ENCODE measurements at regions not wholly inside any gene's neighbourhood (a gene's known extent, or its start where the extent isn't known, plus 50 kb on each side); places are given as distances from the start of the nearest gene placed in this dataset.

DNA sequence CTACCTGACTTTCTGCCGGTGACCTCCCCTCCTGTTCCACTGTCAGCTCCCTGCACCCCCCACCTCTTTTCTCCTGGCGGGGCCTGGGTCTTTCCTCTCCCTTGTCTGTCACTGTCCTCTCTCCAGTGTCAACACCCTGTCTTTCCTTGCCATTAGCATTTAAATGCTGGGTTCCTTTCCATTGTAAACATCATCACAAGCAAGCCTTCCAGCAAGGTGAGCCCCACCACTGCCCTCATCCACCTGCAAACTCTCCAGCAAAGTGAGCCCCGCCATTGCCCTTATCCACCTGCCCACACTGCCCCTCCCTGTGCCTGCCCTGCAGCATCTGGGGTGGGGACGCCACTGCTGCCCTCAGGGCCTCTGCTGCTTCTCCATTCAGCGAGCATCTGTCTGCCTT, 195.0 kb downstream of the ENGASE start:
- Histone ChIP-seq H3K79me2 (ENCODE audit: insufficient read depth, low read length) (no peaks in the 10 kb centered on the region), H3K27me3 (ENCODE audit: insufficient read depth, low read length) (peaks cover 29% of the 10 kb centered on the region; the same call in 1 of the 2 replicates), H3K9me3 (ENCODE audit: control insufficient read depth in 1 of 2, insufficient read depth in 1 of 2, low read depth in 1 of 2, low read length in 2 of 2) (no peaks in the 10 kb centered on the region), H3K36me3 (ENCODE audit: control insufficient read depth in 1 of 2, insufficient read depth in 2 of 2, low read length in 2 of 2) (no peaks in the 10 kb centered on the region), H3K9me2 (ENCODE audit: insufficient read depth) (no peaks in the 10 kb centered on the region), H3K9ac (ENCODE audit: low read length) (no peak overlapping the region), H3K4me2 (ENCODE audit: low read length) (no peak overlapping the region), H3K4me3 (replicated peaks in 1 of 2; ENCODE audit: low read depth in 1 of 2, low read length in 2 of 2) (no peak overlapping the region), H3K4me1 (ENCODE audit: control insufficient read depth in 1 of 2, insufficient read depth in 2 of 2, low read length in 2 of 2) (peaks cover 11 to 18% of the 10 kb centered on the region in 2 experiments), H2AFZ (ENCODE audit: low read depth, low read length, poor library complexity, severe bottlenecking) (no peak overlapping the region), H3K27ac (ENCODE audit: low read depth, low read length) (no peak overlapping the region), H4K20me1 (ENCODE audit: insufficient read depth) (no peaks in the 10 kb centered on the region)
- TF ChIP-seq EGR1 (IDR thresholded peaks at IDR 0.05; ENCODE audit: low read depth) (no peak), SRF (IDR thresholded peaks at IDR 0.05; ENCODE audit: low read depth) (no peak), YY1 (IDR thresholded peaks at IDR 0.05; ENCODE audit: extremely low read depth, insufficient replicate concordance, low read depth, low read length) (no peak), FOSL1 (IDR thresholded peaks at IDR 0.05; ENCODE audit: low read depth) (no peak), RAD21 (IDR thresholded peaks at IDR 0.05; ENCODE audit: low read depth) (no peak), JUND (IDR thresholded peaks at IDR 0.05) (no peak), SIN3A (IDR thresholded peaks at IDR 0.05; ENCODE audit: low read depth) (no peak), POLR2AphosphoS5 (IDR thresholded peaks at IDR 0.05; ENCODE audit: low read depth, low read length) (no peak), CEBPB (IDR thresholded peaks at IDR 0.05; ENCODE audit: low read depth) (no peak), POLR2A (IDR thresholded peaks at IDR 0.05; ENCODE audit: borderline replicate concordance, extremely low read depth, insufficient read depth, insufficient read length) (no peak), ELF1 (IDR thresholded peaks at IDR 0.05; ENCODE audit: borderline replicate concordance, low read depth) (no peak), ZFX (IDR thresholded peaks at IDR 0.05) (no peak), SP1 (IDR thresholded peaks at IDR 0.05; ENCODE audit: low read depth) (no peak), EZH2 (IDR thresholded peaks at IDR 0.05) (no peak)
- TF ChIP-seq, protein P1, sequence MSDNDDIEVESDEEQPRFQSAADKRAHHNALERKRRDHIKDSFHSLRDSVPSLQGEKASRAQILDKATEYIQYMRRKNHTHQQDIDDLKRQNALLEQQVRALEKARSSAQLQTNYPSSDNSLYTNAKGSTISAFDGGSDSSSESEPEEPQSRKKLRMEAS (IDR thresholded peaks at IDR 0.05) = no peak
- TF ChIP-seq, protein P2, sequence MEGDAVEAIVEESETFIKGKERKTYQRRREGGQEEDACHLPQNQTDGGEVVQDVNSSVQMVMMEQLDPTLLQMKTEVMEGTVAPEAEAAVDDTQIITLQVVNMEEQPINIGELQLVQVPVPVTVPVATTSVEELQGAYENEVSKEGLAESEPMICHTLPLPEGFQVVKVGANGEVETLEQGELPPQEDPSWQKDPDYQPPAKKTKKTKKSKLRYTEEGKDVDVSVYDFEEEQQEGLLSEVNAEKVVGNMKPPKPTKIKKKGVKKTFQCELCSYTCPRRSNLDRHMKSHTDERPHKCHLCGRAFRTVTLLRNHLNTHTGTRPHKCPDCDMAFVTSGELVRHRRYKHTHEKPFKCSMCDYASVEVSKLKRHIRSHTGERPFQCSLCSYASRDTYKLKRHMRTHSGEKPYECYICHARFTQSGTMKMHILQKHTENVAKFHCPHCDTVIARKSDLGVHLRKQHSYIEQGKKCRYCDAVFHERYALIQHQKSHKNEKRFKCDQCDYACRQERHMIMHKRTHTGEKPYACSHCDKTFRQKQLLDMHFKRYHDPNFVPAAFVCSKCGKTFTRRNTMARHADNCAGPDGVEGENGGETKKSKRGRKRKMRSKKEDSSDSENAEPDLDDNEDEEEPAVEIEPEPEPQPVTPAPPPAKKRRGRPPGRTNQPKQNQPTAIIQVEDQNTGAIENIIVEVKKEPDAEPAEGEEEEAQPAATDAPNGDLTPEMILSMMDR (IDR thresholded peaks at IDR 0.05 in 2 of 3, conservative IDR thresholded peaks at IDR 0.05 in 1 of 3; ENCODE audit: borderline replicate concordance in 1 of 3, insufficient read depth in 1 of 3, low read depth in 2 of 3, low read length in 2 of 3) = no peak
- TF ChIP-seq, protein P3, sequence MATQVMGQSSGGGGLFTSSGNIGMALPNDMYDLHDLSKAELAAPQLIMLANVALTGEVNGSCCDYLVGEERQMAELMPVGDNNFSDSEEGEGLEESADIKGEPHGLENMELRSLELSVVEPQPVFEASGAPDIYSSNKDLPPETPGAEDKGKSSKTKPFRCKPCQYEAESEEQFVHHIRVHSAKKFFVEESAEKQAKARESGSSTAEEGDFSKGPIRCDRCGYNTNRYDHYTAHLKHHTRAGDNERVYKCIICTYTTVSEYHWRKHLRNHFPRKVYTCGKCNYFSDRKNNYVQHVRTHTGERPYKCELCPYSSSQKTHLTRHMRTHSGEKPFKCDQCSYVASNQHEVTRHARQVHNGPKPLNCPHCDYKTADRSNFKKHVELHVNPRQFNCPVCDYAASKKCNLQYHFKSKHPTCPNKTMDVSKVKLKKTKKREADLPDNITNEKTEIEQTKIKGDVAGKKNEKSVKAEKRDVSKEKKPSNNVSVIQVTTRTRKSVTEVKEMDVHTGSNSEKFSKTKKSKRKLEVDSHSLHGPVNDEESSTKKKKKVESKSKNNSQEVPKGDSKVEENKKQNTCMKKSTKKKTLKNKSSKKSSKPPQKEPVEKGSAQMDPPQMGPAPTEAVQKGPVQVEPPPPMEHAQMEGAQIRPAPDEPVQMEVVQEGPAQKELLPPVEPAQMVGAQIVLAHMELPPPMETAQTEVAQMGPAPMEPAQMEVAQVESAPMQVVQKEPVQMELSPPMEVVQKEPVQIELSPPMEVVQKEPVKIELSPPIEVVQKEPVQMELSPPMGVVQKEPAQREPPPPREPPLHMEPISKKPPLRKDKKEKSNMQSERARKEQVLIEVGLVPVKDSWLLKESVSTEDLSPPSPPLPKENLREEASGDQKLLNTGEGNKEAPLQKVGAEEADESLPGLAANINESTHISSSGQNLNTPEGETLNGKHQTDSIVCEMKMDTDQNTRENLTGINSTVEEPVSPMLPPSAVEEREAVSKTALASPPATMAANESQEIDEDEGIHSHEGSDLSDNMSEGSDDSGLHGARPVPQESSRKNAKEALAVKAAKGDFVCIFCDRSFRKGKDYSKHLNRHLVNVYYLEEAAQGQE (IDR thresholded peaks at IDR 0.05; ENCODE audit: low read depth) = no peak
- TF ChIP-seq, protein P4, sequence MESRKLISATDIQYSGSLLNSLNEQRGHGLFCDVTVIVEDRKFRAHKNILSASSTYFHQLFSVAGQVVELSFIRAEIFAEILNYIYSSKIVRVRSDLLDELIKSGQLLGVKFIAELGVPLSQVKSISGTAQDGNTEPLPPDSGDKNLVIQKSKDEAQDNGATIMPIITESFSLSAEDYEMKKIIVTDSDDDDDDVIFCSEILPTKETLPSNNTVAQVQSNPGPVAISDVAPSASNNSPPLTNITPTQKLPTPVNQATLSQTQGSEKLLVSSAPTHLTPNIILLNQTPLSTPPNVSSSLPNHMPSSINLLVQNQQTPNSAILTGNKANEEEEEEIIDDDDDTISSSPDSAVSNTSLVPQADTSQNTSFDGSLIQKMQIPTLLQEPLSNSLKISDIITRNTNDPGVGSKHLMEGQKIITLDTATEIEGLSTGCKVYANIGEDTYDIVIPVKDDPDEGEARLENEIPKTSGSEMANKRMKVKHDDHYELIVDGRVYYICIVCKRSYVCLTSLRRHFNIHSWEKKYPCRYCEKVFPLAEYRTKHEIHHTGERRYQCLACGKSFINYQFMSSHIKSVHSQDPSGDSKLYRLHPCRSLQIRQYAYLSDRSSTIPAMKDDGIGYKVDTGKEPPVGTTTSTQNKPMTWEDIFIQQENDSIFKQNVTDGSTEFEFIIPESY (IDR thresholded peaks at IDR 0.05; ENCODE audit: extremely low read depth, insufficient replicate concordance, low read length) = no peak
- TF ChIP-seq, protein P5, sequence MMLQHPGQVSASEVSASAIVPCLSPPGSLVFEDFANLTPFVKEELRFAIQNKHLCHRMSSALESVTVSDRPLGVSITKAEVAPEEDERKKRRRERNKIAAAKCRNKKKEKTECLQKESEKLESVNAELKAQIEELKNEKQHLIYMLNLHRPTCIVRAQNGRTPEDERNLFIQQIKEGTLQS (IDR thresholded peaks at IDR 0.05) = no peak
- no TSS peak for BruUV-seq (replicated peaks)
- ChIA-PET CTCF (no interaction called here), RAD21 (ENCODE audit: low non-redundant PET in 1 of 2, low total read pairs in 2 of 2, uncharacterized antibody in 2 of 2, unreplicated experiment in 2 of 2) (no interaction called here), POLR2A (no interaction called here)
- intact Hi-C loops (cut with micrococcal nuclease) = no loop called here
- DNase-seq (ENCODE audit: low read depth, low spot score) = no peak
- ATAC-seq = no peak
